Neural progenitor cell (in vitro differentiated cells): ENCODE measurements at regions not wholly inside any gene's neighbourhood (a gene's known extent, or its start where the extent isn't known, plus 50 kb on each side); places are given as distances from the start of the nearest gene placed in this dataset.

Source experiments
- DNase-seq: peaks from one replicate; pipeline ENCODE4 v3.0.0-alpha.2; 2016; ENCODE audit warnings: low spot score
- H2AFZ ChIP-seq: fragments of 200-600 bp; sonication (generic); replicated peaks from 2 replicates; pipeline ENCODE4 v1.6.1; 2016; ENCODE audit warnings: antibody characterized with exemption
- H3F3A ChIP-seq: fragments of 200-600 bp; sonication (generic); 2 replicates; pipeline ENCODE4 v1.6.1; 2016; ENCODE audit warnings: antibody characterized with exemption, low read depth
- H3K27ac ChIP-seq: fragments of 200-600 bp; sonication (generic); 2 replicates; pipeline ENCODE4 v1.5.1; 2016; ENCODE audit warnings: mild to moderate bottlenecking
- H3K27me3 ChIP-seq: fragments of 200-600 bp; sonication (generic); 2 replicates; pipeline ENCODE4 v1.6.1; 2016; ENCODE audit warnings: mild to moderate bottlenecking, moderate library complexity
- H3K36me3 ChIP-seq: fragments of 200-600 bp; sonication (generic); 2 replicates; pipeline ENCODE4 v1.5.1; 2016
- H3K4me1 ChIP-seq: fragments of 200-600 bp; sonication (generic); 2 replicates; pipeline ENCODE4 v1.6.1; 2016; ENCODE audit warnings: mixed run types
- H3K4me2 ChIP-seq: fragments of 200-600 bp; sonication (generic); 2 replicates; pipeline ENCODE4 v1.6.1; 2016
- H3K4me3 ChIP-seq: fragments of 200-600 bp; sonication (generic); 2 replicates; pipeline ENCODE4 v1.5.1; 2016
- H3K79me2 ChIP-seq: fragments of 200-600 bp; sonication (generic); 2 replicates; pipeline ENCODE4 v1.6.1; 2016; ENCODE audit warnings: low read depth
- H3K9ac ChIP-seq: fragments of 200-600 bp; sonication (generic); 2 replicates; pipeline ENCODE4 v1.6.1; 2016
- H3K9me3 ChIP-seq: fragments of 200-600 bp; sonication (generic); 2 replicates; pipeline ENCODE4 v1.5.1; 2016; ENCODE audit warnings: low read depth
- H4K20me1 ChIP-seq: fragments of 200-600 bp; sonication (generic); 2 replicates; pipeline ENCODE4 v1.6.1; 2016; ENCODE audit warnings: low read depth
- H3K27ac Mint-ChIP-seq: 3 replicates; pipeline ENCODE4 v1.8.0; 2021; ENCODE audit warnings: mixed read lengths
- H3K27me3 Mint-ChIP-seq: 2 replicates; pipeline ENCODE4 v1.8.0; 2022; ENCODE audit warnings: low read depth, mild to moderate bottlenecking, inconsistent platforms, moderate library complexity, mixed read lengths; ENCODE audit not compliant: insufficient read depth
- H3K36me3 Mint-ChIP-seq: 3 replicates; pipeline ENCODE4 v1.8.0; 2021; ENCODE audit warnings: mixed read lengths
- H3K4me1 Mint-ChIP-seq: 3 replicates; pipeline ENCODE4 v1.8.0; 2021; ENCODE audit warnings: mixed read lengths
- H3K4me3 Mint-ChIP-seq: 3 replicates; pipeline ENCODE4 v1.8.0; 2021; ENCODE audit warnings: mild to moderate bottlenecking, moderate library complexity, mixed read lengths
- H3K9me3 Mint-ChIP-seq: 3 replicates; pipeline ENCODE4 v1.8.0; 2020; ENCODE audit warnings: mixed read lengths
- EZH2 ChIP-seq: fragments of 200-600 bp; sonication (generic); IDR thresholded peaks from 2 replicates; pipeline ENCODE4 v1.6.1; 2017; ENCODE audit warnings: antibody characterized with exemption, mild to moderate bottlenecking, moderate library complexity
- EZH2phosphoT487 ChIP-seq: fragments of 200-600 bp; sonication (generic); IDR thresholded peaks from 2 replicates; pipeline ENCODE4 v1.6.1; 2017; ENCODE audit warnings: antibody characterized with exemption
- TF ChIP-seq, protein P1 (sequence below): fragments of 200-600 bp; sonication (generic); IDR thresholded peaks from 2 replicates; pipeline ENCODE4 v1.5.1; 2017; ENCODE audit warnings: antibody characterized with exemption, mild to moderate bottlenecking

DNA sequence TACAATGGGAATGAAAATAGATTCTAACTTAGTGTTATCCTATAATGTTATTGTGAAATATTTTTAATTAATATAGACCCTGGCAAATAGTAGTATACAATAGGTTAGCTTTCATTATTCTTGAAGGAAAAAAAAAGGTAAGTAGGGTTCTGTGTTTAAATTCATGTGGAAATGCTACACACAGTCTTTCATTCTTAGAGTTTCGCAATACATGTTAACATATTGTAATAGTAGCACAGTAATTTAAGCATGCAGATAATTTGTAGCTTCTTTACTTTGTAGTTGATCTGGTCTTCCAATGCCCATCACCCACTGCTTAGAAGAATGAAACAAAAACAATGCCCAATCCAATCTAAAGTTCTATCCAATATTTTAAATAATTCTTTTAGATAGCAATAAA, 54.8 kb upstream of the MSTN start:
- peaks cover 3% of the 10 kb centered on the region for H3K4me1 Mint-ChIP-seq
- no peak overlapping the region for H3K4me3 ChIP-seq
- DNase-seq, result no peak
- H3K9me3 ChIP-seq, result no peaks in the 10 kb centered on the region
- TF ChIP-seq EZH2, result no peak
- TF ChIP-seq, protein P1, sequence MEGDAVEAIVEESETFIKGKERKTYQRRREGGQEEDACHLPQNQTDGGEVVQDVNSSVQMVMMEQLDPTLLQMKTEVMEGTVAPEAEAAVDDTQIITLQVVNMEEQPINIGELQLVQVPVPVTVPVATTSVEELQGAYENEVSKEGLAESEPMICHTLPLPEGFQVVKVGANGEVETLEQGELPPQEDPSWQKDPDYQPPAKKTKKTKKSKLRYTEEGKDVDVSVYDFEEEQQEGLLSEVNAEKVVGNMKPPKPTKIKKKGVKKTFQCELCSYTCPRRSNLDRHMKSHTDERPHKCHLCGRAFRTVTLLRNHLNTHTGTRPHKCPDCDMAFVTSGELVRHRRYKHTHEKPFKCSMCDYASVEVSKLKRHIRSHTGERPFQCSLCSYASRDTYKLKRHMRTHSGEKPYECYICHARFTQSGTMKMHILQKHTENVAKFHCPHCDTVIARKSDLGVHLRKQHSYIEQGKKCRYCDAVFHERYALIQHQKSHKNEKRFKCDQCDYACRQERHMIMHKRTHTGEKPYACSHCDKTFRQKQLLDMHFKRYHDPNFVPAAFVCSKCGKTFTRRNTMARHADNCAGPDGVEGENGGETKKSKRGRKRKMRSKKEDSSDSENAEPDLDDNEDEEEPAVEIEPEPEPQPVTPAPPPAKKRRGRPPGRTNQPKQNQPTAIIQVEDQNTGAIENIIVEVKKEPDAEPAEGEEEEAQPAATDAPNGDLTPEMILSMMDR, result no peak
- no peak for TF ChIP-seq EZH2phosphoT487
- no peak overlapping the region for H3K4me2 ChIP-seq
- no peak overlapping the region for H3K27ac Mint-ChIP-seq
- no peaks in the 10 kb centered on the region for H3K27me3 ChIP-seq
- peaks cover 3% of the 10 kb centered on the region for H3F3A ChIP-seq
- H3K9me3 Mint-ChIP-seq, result no peaks in the 10 kb centered on the region
- no peaks in the 10 kb centered on the region for H3K36me3 Mint-ChIP-seq
- H3K4me1 ChIP-seq, result no peaks in the 10 kb centered on the region
- no peaks in the 10 kb centered on the region for H3K27me3 Mint-ChIP-seq
- H3K36me3 ChIP-seq, result no peaks in the 10 kb centered on the region
- no peaks in the 10 kb centered on the region for H4K20me1 ChIP-seq
- no peak overlapping the region for H2AFZ ChIP-seq
- H3K9ac ChIP-seq, result no peak overlapping the region
- no peaks in the 10 kb centered on the region for H3K79me2 ChIP-seq
- H3K27ac ChIP-seq, result no peak overlapping the region
- no peak overlapping the region for H3K4me3 Mint-ChIP-seq

DNA sequence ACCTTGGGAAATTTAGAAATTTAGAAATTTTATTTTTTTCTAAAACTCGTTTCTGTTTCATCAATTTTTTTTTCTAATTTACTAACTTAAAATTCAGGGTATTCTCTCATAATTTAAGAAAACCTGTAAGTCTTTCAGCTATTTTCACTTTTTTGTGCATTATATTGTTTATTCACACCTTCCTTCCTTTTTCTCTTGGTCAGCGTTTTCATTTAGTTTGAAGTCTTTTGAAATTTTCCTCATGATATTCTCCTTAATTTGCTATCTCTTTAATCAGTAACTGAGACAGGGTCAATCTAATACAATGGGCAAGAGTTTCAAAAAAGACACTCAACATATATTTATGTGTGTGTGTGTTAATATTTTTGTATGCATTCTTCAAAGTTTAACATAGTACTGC, 50.5 kb upstream of the MSTN start:
- no peaks in the 10 kb centered on the region for H3K9me3 Mint-ChIP-seq
- Histone ChIP-seq H3K79me2 (no peaks in the 10 kb centered on the region), H3K9me3 (no peaks in the 10 kb centered on the region), H3K36me3 (no peaks in the 10 kb centered on the region), H3F3A (no peaks in the 10 kb centered on the region), H3K4me1 (no peaks in the 10 kb centered on the region), H4K20me1 (no peaks in the 10 kb centered on the region), H3K27me3 (no peaks in the 10 kb centered on the region), H2AFZ (no peak overlapping the region), H3K27ac (no peak overlapping the region), H3K9ac (no peak overlapping the region), H3K4me3 (no peak overlapping the region), H3K4me2 (no peak overlapping the region)
- no peaks in the 10 kb centered on the region for H3K27me3 Mint-ChIP-seq
- no peak for DNase-seq
- TF ChIP-seq EZH2, result no peak
- no peak for TF ChIP-seq EZH2phosphoT487
- TF ChIP-seq, protein P1, result no peak
- no peak overlapping the region for H3K4me3 Mint-ChIP-seq
- H3K36me3 Mint-ChIP-seq, result no peaks in the 10 kb centered on the region
- no peaks in the 10 kb centered on the region for H3K4me1 Mint-ChIP-seq
- H3K27ac Mint-ChIP-seq, result no peak overlapping the region
